HepG2 (cell line): ENCODE measurements at regions not wholly inside any gene's neighbourhood (a gene's known extent, or its start where the extent isn't known, plus 50 kb on each side); places are given as distances from the start of the nearest gene placed in this dataset.

ENCODE experiments used
- ATAC-seq: fragments of 200-7000 bp; cut with Tn5 transposase; 3 replicates; pipeline ENCODE4 v1.9.1; 2020; ENCODE audit warnings: mild to moderate bottlenecking, moderate library complexity
- BruUV-seq: library from RNA; stranded (reverse); fragments of 400-500 nt; replicated peaks from 2 replicates; lab custom pipeline; 2021; lab: Mats Ljungman, UMichigan
- CTCF ChIA-PET: fragments of 300-600 bp; formaldehyde crosslinking; extraction: SDS; loops from one replicate; lab custom pipeline; 2021; ENCODE audit warnings: low total read pairs, inconsistent platforms, low intra/inter-chr PET ratio; lab: Yijun Ruan, JAX
- POLR2A ChIA-PET: fragments of 350-600 bp; sonication (Branson Sonifier 250); formaldehyde crosslinking; loops from one replicate; lab custom pipeline; 2020; ENCODE audit warnings: antibody characterized with exemption, inconsistent platforms; lab: Yijun Ruan, JAX
- DNase-seq: peaks from one replicate; pipeline ENCODE4 v3.0.0-alpha.2; 2015; ENCODE audit warnings: low spot score
- FAIRE-seq: peaks from 3 replicates; lab custom pipeline; 2011; peaks lifted over from hg19 to GRCh38; lab: Jason Lieb, UNC
- H2AFZ ChIP-seq: one replicate; pipeline ENCODE4 v1.6.1; 2011; ENCODE audit warnings: low read length, inconsistent platforms
- H3K27ac ChIP-seq: fragments of 300-600 bp; 3 replicates; pipeline ENCODE4 v1.8.0; 2011; ENCODE audit warnings: mixed run types, mild to moderate bottlenecking, mixed read lengths, low read length, inconsistent platforms; ENCODE audit not compliant: insufficient read depth; ENCODE audit errors: extremely low read length
- H3K27me3 ChIP-seq, 2 experiments: fragments of 200-600 bp in 1 of 2; 2 replicates in 1 of 2; 3 replicates in 1 of 2; pipeline versions ENCODE4 v1.6.0 to v1.8.0; 2011; ENCODE audit warnings: low read length in 2 of 2, mild to moderate bottlenecking in 2 of 2, moderate library complexity in 2 of 2, inconsistent platforms in 1 of 2; ENCODE audit not compliant: insufficient read depth in 2 of 2, control insufficient read depth in 1 of 2
- H3K36me3 ChIP-seq, 2 experiments: fragments of 200-600 bp in 1 of 2; replicated peaks in 1 of 2; 2 replicates in 1 of 2; 3 replicates in 1 of 2; pipeline versions ENCODE4 v1.5.1 to v1.8.0; 2011; ENCODE audit warnings: low read length in 2 of 2, inconsistent platforms in 1 of 2; ENCODE audit not compliant: insufficient read depth in 2 of 2, control insufficient read depth in 1 of 2
- H3K4me1 ChIP-seq: 2 replicates; pipeline ENCODE4 v1.5.1; 2012; ENCODE audit warnings: low read length, inconsistent platforms; ENCODE audit not compliant: insufficient read depth
- H3K4me2 ChIP-seq: 2 replicates; pipeline ENCODE4 v1.6.0; 2011; ENCODE audit warnings: low read depth, low read length, inconsistent platforms
- H3K4me3 ChIP-seq, 3 experiments: fragments of 200-600 bp in 1 of 3; sonication (generic), shearing (Covaris generic) in 1 of 3; replicated peaks in 1 of 3; 2 replicates each; pipeline ENCODE4 v1.5.1; 2011 to 2016; ENCODE audit warnings: low read length in 3 of 3, inconsistent platforms in 2 of 3, low read depth in 2 of 3, mild to moderate bottlenecking in 2 of 3, control low read depth in 1 of 3, mixed read lengths in 1 of 3; ENCODE audit not compliant: insufficient read depth in 1 of 3
- H3K79me2 ChIP-seq: one replicate; pipeline ENCODE4 v1.6.1; 2011; ENCODE audit warnings: low read length, inconsistent platforms; ENCODE audit not compliant: insufficient read depth
- H3K9ac ChIP-seq: 2 replicates; pipeline ENCODE4 v1.6.0; 2011; ENCODE audit warnings: mild to moderate bottlenecking, low read depth, low read length, inconsistent platforms; ENCODE audit not compliant: insufficient read depth
- H3K9me3 ChIP-seq: 2 replicates; pipeline ENCODE4 v1.5.1; 2012; ENCODE audit warnings: mild to moderate bottlenecking, low read length
- H4K20me1 ChIP-seq: 2 replicates; pipeline ENCODE4 v1.6.0; 2011; ENCODE audit warnings: inconsistent platforms, mild to moderate bottlenecking, low read length, moderate library complexity; ENCODE audit not compliant: insufficient read depth
- CREBL2 ChIP-seq: sonication (generic); formaldehyde crosslinking; IDR thresholded peaks from 2 replicates; pipeline ENCODE4 v1.8.1; 2023; ENCODE audit warnings: missing genetic modification reagents, mild to moderate bottlenecking, borderline replicate concordance
- GMEB2 ChIP-seq: IDR thresholded peaks from 2 replicates; pipeline ENCODE4 v1.6.1; 2016; ENCODE audit warnings: missing biosample characterization, missing genetic modification reagents, low read depth
- NCOA5 ChIP-seq: sonication (generic); formaldehyde crosslinking; IDR thresholded peaks from 2 replicates; pipeline ENCODE4 v1.4.0; 2020; ENCODE audit warnings: missing genetic modification reagents
- PHF21A ChIP-seq: sonication (generic); formaldehyde crosslinking; IDR thresholded peaks from 2 replicates; pipeline ENCODE4 v1.5.0; 2020; ENCODE audit warnings: mild to moderate bottlenecking, missing genetic modification reagents
- POGK ChIP-seq: sonication (generic); formaldehyde crosslinking; conservative IDR thresholded peaks from 2 replicates; pipeline ENCODE4 v1.8.0; 2022; ENCODE audit warnings: mild to moderate bottlenecking, moderate library complexity, missing genetic modification reagents
- SCMH1 ChIP-seq: sonication (generic); formaldehyde crosslinking; IDR thresholded peaks from 2 replicates; pipeline ENCODE4 v1.9.0; 2021; ENCODE audit warnings: missing genetic modification reagents, mild to moderate bottlenecking, borderline replicate concordance
- SIX1 ChIP-seq: sonication (generic); formaldehyde crosslinking; IDR thresholded peaks from 2 replicates; pipeline ENCODE4 v1.4.0; 2020; ENCODE audit warnings: missing genetic modification reagents, borderline replicate concordance
- TGIF2 ChIP-seq: IDR thresholded peaks from 2 replicates; pipeline ENCODE4 v1.6.1; 2016; ENCODE audit warnings: control low read depth, missing compliant biosample characterization
- ZBTB7B ChIP-seq: sonication (generic); formaldehyde crosslinking; IDR thresholded peaks from 2 replicates; pipeline ENCODE4 v1.4.0; 2020; ENCODE audit warnings: missing genetic modification reagents
- ZBTB8A ChIP-seq: sonication (generic); formaldehyde crosslinking; IDR thresholded peaks from 2 replicates; pipeline ENCODE4 v1.4.0; 2020; ENCODE audit warnings: mild to moderate bottlenecking, low read depth, missing genetic modification reagents, borderline replicate concordance
- ZFP37 ChIP-seq: sonication (generic); formaldehyde crosslinking; IDR thresholded peaks from 2 replicates; pipeline ENCODE4 v1.4.0; 2020; ENCODE audit warnings: missing genetic modification reagents, borderline replicate concordance
- ZKSCAN5 ChIP-seq: sonication (generic); formaldehyde crosslinking; IDR thresholded peaks from 2 replicates; pipeline ENCODE4 v1.5.1; 2020; ENCODE audit warnings: mild to moderate bottlenecking, missing genetic modification reagents
- ZNF775 ChIP-seq: sonication (generic); formaldehyde crosslinking; IDR thresholded peaks from 2 replicates; pipeline ENCODE4 v1.4.0; 2020; ENCODE audit warnings: missing genetic modification reagents, mild to moderate bottlenecking, moderate library complexity, borderline replicate concordance
- ZNF816 ChIP-seq: sonication (generic); formaldehyde crosslinking; IDR thresholded peaks from 2 replicates; pipeline ENCODE4 v1.8.0; 2022; ENCODE audit warnings: missing genetic modification reagents, mild to moderate bottlenecking, borderline replicate concordance
- WGBS: methylation state at CpG from one replicate; pipeline ENCODE4 v1.1.6; 2017; ENCODE audit warnings: low lambda C conversion rate; 5-methylcytosine and 5-hydroxymethylcytosine counted together
- in situ Hi-C: cut with HindIII; loops from 2 replicates; pipeline ENCODE4 v1.10.0; 2017; ENCODE audit warnings: low pct_unique_long_range_greater_than_20kb; ENCODE audit not compliant: extremely low pct_ligation_motif_present
- intact Hi-C: fragments of 100-400 bp; cut with micrococcal nuclease; formaldehyde crosslinking; loops from one replicate; pipeline ENCODE4 v1.10.0; 2022; ENCODE audit not compliant: unreplicated experiment
- TF ChIP-seq, protein P1 (sequence below): sonication (generic); formaldehyde crosslinking; IDR thresholded peaks from 2 replicates; pipeline ENCODE4 v1.8.0; 2022; ENCODE audit warnings: mild to moderate bottlenecking, missing genetic modification reagents, borderline replicate concordance
- TF ChIP-seq, protein P2 (sequence below): sonication (generic); formaldehyde crosslinking; IDR thresholded peaks from 2 replicates; pipeline ENCODE4 v1.4.0; 2020; ENCODE audit warnings: missing genetic modification reagents, mild to moderate bottlenecking, borderline replicate concordance

DNA sequence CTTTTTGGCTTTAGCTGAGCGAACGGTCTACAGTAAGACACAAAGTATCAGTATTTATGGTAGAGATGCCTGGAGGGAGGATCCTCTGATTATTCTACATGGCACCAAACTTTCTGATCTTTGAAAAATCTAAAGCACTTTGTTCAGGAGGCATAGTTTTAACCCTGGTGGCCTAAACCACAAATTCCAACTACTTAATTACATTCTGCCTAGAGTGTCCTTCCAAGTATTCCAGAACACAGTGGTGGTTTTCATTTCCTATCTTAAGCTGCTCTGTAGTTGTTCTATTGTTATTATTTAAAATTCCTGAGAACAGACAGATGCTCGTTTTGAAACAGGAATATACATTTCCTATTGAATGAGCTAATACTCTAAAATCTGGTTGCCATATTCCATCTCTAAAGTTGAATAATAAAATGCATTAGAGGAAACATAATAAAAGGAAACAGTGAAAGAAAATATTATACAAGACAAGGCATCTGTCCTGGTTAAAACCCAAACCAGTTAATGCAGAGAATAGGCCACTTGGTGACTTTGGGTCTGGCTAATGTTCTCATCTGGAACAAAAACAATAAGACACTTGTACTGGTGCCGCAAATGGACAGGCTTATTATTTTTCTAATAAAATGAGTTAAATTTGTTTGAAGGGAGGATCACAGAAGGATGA lies 657.4 kb downstream of the SPRY1 start:
- in situ Hi-C loops (no loop called here), intact Hi-C loops (no loop called here)
- no peak overlapping the region for H3K4me2 ChIP-seq
- H3K79me2 ChIP-seq = no peaks in the 10 kb centered on the region
- WGBS = 31% methylated on average over 4 of the region's 4 CpGs
- ChIA-PET CTCF (no interaction called here), POLR2A (no interaction called here)
- no peaks in the 10 kb centered on the region for H4K20me1 ChIP-seq
- H3K4me3 ChIP-seq = no peak overlapping the region
- no peak for DNase-seq
- H2AFZ ChIP-seq = no peak overlapping the region
- no peak for FAIRE-seq
- no peak overlapping the region for H3K9ac ChIP-seq
- no peaks in the 10 kb centered on the region for H3K36me3 ChIP-seq
- ATAC-seq = no peak
- no peaks in the 10 kb centered on the region; a peak in 2 of 5 replicates for H3K27me3 ChIP-seq
- no peaks in the 10 kb centered on the region for H3K9me3 ChIP-seq
- H3K27ac ChIP-seq = no peak overlapping the region
- peaks cover 6% of the 10 kb centered on the region; the same call in 1 of the 2 replicates for H3K4me1 ChIP-seq
- BruUV-seq = no TSS peak
- no peak for TF ChIP-seq ZBTB8A (CRISPR knock-in tag)
- no peak for TF ChIP-seq ZNF816 (CRISPR knock-in tag)
- no peak for TF ChIP-seq ZFP37 (CRISPR knock-in tag)
- TF ChIP-seq ZNF775 (CRISPR knock-in tag) = no peak
- TF ChIP-seq ZKSCAN5 (CRISPR knock-in tag) = no peak
- no peak for TF ChIP-seq TGIF2
- TF ChIP-seq PHF21A = no peak
- TF ChIP-seq, protein P1, sequence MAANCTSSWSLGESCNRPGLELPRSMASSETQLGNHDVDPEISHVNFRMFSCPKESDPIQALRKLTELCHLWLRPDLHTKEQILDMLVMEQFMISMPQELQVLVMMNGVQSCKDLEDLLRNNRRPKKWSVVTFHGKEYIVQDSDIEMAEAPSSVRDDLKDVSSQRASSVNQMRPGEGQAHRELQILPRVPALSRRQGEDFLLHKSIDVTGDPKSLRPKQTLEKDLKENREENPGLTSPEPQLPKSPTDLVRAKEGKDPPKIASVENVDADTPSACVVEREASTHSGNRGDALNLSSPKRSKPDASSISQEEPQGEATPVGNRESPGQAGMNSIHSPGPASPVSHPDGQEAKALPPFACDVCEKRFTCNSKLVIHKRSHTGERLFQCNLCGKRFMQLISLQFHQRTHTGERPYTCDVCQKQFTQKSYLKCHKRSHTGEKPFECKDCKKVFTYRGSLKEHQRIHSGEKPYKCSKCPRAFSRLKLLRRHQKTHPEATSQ (CRISPR knock-in tag) = no peak
- no peak for TF ChIP-seq ZBTB7B (CRISPR knock-in tag)
- no peak for TF ChIP-seq GMEB2 (CRISPR knock-in tag)
- TF ChIP-seq, protein P2, sequence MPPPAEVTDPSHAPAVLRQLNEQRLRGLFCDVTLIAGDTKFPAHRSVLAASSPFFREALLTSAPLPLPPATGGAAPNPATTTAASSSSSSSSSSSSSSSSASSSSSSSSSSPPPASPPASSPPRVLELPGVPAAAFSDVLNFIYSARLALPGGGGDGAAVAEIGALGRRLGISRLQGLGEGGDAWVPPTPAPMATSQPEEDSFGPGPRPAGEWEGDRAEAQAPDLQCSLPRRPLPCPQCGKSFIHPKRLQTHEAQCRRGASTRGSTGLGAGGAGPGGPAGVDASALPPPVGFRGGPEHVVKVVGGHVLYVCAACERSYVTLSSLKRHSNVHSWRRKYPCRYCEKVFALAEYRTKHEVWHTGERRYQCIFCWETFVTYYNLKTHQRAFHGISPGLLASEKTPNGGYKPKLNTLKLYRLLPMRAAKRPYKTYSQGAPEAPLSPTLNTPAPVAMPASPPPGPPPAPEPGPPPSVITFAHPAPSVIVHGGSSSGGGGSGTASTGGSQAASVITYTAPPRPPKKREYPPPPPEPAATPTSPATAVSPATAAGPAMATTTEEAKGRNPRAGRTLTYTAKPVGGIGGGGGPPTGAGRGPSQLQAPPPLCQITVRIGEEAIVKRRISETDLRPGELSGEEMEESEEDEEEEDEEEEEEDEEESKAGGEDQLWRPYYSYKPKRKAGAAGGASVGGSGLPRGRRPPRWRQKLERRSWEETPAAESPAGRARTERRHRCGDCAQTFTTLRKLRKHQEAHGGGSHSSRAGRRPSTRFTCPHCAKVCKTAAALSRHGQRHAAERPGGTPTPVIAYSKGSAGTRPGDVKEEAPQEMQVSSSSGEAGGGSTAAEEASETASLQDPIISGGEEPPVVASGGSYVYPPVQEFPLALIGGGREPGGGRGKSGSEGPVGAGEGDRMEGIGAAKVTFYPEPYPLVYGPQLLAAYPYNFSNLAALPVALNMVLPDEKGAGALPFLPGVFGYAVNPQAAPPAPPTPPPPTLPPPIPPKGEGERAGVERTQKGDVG (CRISPR knock-in tag) = no peak
- no peak for TF ChIP-seq SCMH1 (CRISPR knock-in tag)
- TF ChIP-seq CREBL2 (CRISPR knock-in tag) = no peak
- TF ChIP-seq NCOA5 = no peak
- TF ChIP-seq SIX1 (CRISPR knock-in tag) = no peak
- no peak for TF ChIP-seq POGK (CRISPR knock-in tag)
